ENCODE measurements at regions not wholly inside any gene's neighbourhood (a gene's known extent, or its start where the extent isn't known, plus 50 kb on each side); places are given as distances from the start of the nearest gene placed in this dataset.

GRCh38 chr6:94074764-94075163, 655.4 kb upstream of the EPHA7 start:
- no peak for TF ChIP-seq CTCF (IDR thresholded peaks at IDR 0.05; ENCODE audit: extremely low read depth in 1 of 2, insufficient read depth in 1 of 2, low read depth in 1 of 2, low read length in 2 of 2)
- TF ChIP-seq POLR2A (IDR thresholded peaks at IDR 0.05; ENCODE audit: low read depth, low read length), result no peak
- TF ChIP-seq POLR2AphosphoS5 (IDR thresholded peaks at IDR 0.05; ENCODE audit: insufficient read depth, low read depth, low read length), result no peak
